Heart left ventricle (tissue), 13 donors: ENCODE measurements at regions not wholly inside any gene's neighbourhood (a gene's known extent, or its start where the extent isn't known, plus 50 kb on each side); places are given as distances from the start of the nearest gene placed in this dataset.
A peak's percentile ranks its signal among the peaks of the same experiment; 100 is the strongest.

ENCODE experiments used
- CTCF ChIP-seq, 12 donors: fragments of 200-600 bp; sonication (generic) in 4 of 12; IDR thresholded peaks; one replicate each; pipeline versions ENCODE4 v1.5.0 to v1.8.0; 2018 to 2022; ENCODE audit warnings: antibody characterized with exemption in 12 of 12, mild to moderate bottlenecking in 5 of 12
- POLR2A ChIP-seq, 2 donors: fragments of 450-650 bp; IDR thresholded peaks; one replicate each; pipeline ENCODE4 v1.6.1; 2017; ENCODE audit warnings: antibody characterized with exemption in 2 of 2, mild to moderate bottlenecking in 2 of 2, moderate library complexity in 2 of 2
- donor health status: ischemic (EF 13 %, LVEDD 7.1; RV severe dilation, severe dysfunction).
- donor health status: DM: no; HTN: yes; CAD: no.
- donor health status: DM: no; HTN: no; CAD: no.
- donor health status: ischemic (EF 25% LVEDD 6.9; RV normal size, moderate dysfunction).
- donor health status: ischemic (EF 25% LVEDD 5.7; RV mildly dilated, moderate dysfunction).
- donor health status: ischemic (EF 35%, LVEDD 5.7; RV mildly dilated, moderate dysfunction).
- donor health status: nonischemic (EF 11% LVEDD 7.7; RV severe dilation, severe dysfunction).
- donor health status: DM: yes; HTN: yes; CAD: no.
- donor health status: PGD.
- donor health status: ischemic (EF 29% LVEDD 5.4; RV normal size, mild dysfunction).
- donor health status: nonischemic (EF 23%, LVEDD 6.1; RV moderate dilation, normal function).

GRCh38 chr15:92306663-92307062 lies 87.0 kb upstream of the ST8SIA2 start:
- TF ChIP-seq CTCF (IDR thresholded peaks at IDR 0.05) = peak in 6 of 12 donors; percentile 8 to 44 (median 18)
- TF ChIP-seq POLR2A (IDR thresholded peaks at IDR 0.05) = no peak
